GM19193 (cell line): ENCODE measurements at regions not wholly inside any gene's neighbourhood (a gene's known extent, or its start where the extent isn't known, plus 50 kb on each side); places are given as distances from the start of the nearest gene placed in this dataset.

Experiments
- POLR2A ChIP-seq: IDR thresholded peaks from 4 replicates; pipeline ENCODE4 v1.6.1; 2011; ENCODE audit not compliant: insufficient read depth, insufficient read length; ENCODE audit errors: extremely low read depth

DNA sequence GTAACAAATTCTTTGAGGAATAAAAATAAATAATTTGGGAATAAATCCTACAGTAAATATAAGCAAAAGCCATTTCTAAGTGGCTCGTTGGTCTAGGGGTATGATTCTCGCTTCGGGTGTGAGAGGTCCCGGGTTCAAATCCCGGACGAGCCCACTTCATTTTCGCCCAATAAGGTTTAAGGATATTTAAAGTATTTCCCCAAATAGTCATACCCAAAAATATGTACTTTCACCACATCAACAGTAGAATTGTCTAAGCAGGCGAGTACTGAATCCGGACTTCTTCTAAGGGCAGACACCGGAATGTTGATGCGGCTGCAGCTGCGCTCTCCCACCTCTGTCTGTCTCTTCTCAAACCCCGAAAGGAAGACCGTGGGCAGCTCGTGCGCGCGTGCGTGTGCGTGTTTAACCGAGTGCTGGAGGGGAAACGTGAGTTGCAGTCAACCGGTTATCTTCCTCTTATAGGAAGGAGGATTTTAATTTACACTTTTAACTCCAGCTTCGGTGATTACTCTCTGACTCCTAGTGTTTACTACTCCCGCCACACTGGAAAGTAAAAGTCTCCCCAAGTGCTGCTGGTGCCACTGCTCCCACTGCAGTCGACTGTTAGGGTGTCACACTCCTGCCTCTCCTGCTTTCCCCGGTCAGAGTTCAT lies 155.7 kb upstream of the PRSS16 start:
- TF ChIP-seq POLR2A: no peak

DNA sequence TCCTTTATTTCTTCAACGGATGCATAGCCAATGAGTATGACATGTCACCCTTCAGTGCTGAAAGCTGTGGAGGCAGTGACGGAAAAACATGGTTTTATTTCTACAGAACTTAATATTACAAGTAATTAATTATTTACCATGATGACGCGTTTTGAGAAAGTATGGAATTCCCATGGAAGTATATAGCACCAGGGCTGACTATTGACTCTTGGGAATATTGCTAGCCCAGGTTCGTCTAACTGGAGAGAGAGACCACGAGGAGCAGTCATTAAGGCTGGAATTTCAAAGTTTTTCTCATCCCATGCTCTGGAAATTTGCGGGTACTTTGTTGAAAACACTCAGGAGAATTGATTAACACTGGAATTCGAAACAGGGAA lies 155.2 kb upstream of the PRSS16 start:
- TF ChIP-seq POLR2A: no peak

DNA sequence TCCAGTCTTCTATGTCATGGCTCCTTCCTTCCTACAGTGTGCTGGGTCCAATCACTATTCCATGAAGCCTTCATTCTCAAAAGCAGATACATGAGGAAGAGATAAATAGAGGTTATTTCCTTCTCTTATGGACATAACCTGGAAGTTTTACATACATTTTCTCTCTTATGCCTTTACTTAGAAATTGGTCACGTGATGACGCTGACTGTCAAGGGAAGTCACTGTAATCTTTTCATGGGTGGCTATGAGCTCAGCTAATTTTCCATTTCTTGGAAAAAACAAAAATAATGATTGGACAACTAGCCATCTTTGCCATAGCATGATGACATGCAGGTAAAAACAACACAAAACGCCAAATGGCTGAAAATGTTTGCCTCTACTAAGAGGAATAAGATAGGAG lies 151.6 kb upstream of the PRSS16 start:
- TF ChIP-seq POLR2A: no peak

DNA sequence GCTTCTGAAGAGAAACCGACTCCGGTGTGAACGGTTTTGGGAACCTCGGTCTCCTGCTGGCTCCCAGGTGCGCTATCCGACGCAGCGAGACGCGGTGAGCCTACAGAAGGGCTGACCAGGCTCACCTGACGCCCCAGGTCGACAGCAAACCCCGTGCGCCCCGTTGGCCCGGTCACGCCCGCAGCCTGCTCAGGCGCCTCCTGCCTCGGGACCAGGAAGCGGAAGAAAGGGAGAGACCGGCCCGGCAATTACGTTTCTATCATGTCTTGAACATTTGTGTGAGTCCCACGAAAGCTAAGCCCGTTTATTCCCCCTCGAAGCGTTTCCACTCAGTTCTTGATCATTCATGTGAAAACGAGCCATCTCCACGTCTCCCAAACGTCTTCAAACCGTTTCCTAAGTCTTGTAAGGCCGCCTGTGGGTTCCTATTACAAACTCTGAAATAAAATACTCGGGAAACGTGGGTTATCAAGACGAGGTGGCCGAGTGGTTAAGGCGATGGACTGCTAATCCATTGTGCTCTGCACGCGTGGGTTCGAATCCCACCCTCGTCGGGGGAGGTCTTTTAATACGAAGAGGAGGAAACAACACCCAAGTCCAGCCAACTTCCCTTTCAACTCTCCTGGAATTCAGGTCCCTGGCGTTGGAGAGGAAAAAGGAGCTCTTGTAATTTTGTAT lies 150.5 kb upstream of the PRSS16 start:
- TF ChIP-seq POLR2A: no peak

DNA sequence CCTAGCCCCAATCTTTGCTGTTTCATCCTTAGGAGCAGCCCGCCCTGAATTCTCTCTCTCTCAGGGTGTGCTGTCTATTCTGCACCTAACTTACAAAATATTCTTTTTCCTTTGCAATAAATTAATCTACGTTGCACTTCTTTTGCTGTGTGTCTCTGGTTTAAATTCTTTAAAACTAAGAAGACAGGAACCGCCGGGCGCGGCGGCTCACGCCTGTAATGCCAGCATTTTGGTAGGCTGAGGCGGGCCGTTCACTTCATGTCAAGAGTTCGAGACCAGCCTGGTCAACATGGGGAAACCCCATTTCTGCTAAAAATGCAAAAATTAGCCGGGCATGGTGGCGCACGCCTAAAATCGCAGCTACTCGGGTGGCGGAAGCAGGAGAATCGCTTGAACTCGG lies 148.5 kb upstream of the PRSS16 start:
- TF ChIP-seq POLR2A: no peak

DNA sequence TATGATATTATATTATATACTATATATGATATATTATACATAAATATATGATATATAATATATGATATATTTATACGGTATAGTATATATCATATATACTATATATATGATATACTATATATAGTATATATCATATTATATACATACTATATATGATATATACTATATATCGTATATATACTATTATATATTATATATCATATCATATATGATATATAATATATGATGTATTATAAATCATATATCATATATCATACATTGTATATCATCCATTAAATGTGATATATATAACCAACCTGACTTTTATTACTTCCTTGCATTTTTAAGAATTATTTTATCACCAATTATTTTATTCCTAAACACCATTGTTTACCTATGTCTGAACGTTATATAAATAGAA lies 146.6 kb upstream of the PRSS16 start:
- TF ChIP-seq POLR2A: no peak

DNA sequence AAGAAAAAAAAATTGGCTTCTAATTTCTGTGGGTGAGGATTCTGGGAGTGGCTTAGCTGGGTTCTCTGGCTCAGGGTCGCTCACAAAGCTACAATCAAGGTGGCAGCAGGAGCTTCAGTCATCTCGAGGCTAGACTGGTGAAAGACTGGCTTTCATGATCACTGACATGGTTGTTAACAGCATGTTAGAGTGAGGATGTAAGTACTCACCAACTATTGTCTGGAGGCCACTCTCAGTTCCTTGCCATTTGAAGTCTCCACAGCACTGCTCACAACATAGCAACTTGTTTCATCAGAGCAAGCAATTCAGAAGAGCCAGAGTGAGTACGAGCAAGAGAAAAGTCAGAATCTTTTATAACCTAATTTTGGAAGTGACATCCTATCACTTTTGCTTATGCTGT lies 145.7 kb upstream of the PRSS16 start:
- no peak for TF ChIP-seq POLR2A

DNA sequence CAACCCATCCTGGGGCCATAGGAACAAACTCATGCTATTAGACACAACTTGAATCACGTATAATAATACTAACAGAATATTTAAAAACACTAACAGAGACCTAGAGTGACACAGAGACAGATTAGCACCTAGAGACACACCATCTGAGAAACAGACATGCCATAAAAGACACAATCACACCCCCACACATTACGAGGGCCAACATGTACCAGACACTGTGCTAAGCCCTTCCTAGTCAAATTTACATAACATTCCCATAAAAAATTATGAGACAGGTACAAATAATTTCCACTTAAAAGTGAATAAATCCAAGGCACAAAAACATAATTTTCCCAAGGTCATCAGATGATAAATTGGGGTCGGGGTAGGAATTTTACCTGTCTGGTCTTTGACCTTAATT lies 141.1 kb upstream of the PRSS16 start:
- TF ChIP-seq POLR2A: no peak

DNA sequence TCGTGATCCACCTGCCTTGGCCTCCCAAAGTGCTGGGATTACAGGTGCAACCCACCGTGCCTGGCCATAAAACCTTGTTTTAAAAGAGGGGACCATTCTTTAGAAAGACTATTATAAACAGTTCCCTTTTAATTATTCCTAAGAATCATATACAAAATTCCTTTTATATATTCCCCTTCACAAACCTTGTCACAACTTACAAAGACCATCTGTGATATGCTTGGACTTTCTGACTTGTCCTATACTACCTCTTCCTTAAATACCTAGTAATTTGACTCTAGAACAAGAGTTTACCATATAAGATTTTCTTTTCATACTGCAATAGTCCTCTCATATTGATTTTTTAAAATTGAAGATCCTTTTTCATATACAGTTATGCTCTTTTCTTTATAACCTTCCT lies 135.8 kb upstream of the PRSS16 start:
- TF ChIP-seq POLR2A: no peak

DNA sequence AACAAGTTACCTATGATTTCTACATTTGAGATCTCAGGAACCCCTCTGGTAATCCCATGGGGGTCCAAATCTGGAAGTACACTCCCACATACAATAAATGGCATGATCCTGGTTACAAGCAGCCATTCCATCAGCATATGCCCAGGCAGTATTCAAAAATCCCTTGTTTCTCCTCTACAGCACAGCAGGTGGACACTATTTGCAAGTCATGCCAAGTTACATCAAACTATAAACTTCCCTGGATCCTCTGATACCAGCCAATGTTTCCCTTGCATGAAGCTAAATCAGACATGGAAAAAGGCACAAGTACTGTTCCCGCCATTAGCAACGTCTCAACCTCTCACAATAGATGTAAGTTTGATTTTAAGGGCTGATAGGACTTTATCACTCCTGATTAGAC lies 134.5 kb upstream of the PRSS16 start:
- no peak for TF ChIP-seq POLR2A

DNA sequence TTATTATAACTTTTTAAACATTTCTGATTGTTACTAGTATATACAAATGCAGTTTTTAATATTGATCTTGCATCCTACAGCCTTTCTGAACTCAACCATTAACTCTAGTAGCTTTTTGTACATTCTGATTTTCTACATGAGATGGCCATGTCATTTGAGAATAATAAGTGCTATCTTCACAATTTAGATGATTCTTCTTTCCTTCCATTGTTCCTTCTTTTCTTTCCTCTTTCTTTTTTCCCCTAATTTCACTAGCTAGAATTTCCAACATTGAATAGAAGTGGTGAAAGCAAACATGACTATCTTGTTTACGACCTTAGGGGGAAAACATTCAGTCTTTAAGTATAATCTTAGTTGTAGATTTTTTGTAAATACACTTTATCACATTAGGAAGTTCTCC lies 128.2 kb upstream of the PRSS16 start:
- no peak for TF ChIP-seq POLR2A

DNA sequence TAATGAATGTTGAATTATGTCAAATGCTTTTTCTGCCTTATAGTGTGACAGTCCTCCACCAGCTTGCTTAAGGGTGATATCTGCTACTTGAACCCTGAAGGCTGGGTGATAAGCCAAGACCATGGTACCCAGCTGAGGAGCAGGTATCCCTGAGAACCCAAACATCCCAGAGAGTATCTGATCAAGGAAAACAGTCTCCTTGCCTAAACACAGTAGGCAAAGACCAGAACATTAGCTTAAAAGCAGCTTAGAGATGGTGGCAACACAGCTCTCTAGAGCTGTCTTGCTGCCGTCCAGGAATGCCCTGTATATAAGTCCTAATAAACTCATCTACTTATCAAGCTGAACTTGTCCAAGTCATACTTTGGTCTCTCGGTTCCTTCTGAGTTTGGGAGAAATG lies 127.7 kb upstream of the PRSS16 start:
- TF ChIP-seq POLR2A: no peak

DNA sequence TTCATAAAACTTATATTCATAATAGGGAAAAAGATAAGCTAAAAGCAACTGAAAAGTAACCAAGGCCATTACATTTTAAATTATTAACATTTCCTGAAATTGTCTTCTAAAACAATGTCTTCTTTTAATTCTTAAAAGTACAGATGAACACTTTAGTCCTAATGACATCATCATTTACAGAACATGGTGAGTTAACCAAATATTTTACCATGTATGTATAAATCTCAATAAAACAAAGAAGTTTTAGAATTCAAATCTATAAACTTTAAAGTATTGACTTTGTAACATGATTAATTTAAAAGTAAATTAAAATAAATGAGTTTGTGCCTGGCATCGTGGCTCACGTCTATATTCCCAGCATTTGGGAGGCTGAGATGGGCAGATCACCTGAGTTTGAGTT lies 125.9 kb upstream of the PRSS16 start:
- TF ChIP-seq POLR2A: no peak

DNA sequence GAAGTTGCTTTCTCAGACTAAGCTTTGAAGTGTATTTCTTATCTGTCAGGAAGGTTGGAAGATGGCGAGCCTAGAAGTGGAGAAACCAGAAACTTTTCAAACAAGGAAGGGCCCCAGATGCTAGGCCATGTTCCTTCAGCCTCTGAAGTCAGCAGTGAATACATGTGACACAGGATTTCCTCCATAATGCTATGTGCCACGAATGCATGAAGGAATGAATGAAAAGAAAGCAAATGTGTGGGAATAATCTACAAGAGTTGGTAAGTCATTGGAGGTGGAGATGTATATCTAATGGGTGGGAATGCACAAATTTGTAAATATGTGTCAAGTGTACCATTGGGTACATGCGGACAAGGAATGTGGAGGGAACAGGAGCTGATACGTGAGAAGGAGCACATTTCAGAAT lies 123.2 kb upstream of the PRSS16 start:
- TF ChIP-seq POLR2A: no peak

DNA sequence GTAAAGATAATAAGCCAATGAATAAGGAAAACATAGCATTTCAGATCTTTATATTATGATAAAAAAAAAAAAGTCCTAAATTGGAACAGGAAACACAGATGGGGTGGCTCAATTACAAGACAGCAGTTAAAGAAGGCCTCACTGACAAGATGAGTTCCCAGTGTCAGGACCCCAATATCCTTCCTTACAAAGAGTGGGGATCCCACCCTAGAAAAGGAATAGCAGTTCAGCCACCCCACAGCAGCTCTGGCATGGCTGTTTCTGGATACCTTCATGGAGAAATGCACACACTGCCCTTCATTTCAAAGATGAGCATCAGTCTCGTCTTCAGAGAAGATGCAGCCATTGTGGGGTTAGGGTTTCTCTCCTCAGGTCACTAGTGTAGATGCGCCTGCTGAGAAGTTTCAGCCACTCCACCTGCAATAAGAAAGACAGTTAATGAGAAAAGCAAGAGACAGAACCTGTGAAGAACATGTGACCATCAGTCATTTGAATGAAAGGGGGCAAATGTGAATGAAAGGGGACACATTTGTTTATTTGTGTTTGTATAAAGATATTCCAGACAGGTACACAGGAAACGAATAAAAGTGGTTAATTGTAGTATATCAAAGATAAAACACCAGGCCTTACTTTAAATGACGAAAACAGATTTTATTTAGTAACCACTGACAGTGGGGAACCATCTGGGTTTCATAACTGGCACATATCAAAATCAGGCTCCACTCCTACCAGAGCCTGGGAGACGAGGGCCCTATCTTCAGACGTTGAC lies 121.3 kb upstream of the PRSS16 start:
- TF ChIP-seq POLR2A: no peak
